Tibial artery (tissue), 4 donors: ENCODE measurements at regions not wholly inside any gene's neighbourhood (a gene's known extent, or its start where the extent isn't known, plus 50 kb on each side); places are given as distances from the start of the nearest gene placed in this dataset.

Experiments used
- DNase-seq, 2 donors: peaks; one replicate each; pipeline ENCODE4 v3.0.0-alpha.2; 2019
- H3K27ac ChIP-seq, 2 donors: fragments of 200-600 bp; sonication (generic) in 1 of 2; 1 replicate in 1 of 2; 2 replicates in 1 of 2; pipeline ENCODE4 v1.5.1; 2018 to 2019; ENCODE audit warnings: mild to moderate bottlenecking in 1 of 2
- H3K27me3 ChIP-seq, 2 donors: fragments of 200-600 bp; sonication (generic) in 1 of 2; one replicate each; pipeline versions ENCODE4 v1.5.1 to v1.6.0; 2016 to 2019
- H3K36me3 ChIP-seq, 3 donors: fragments of 200-600 bp; sonication (generic) in 2 of 3; one replicate each; pipeline ENCODE4 v1.5.1; 2016 to 2019; ENCODE audit warnings: mild to moderate bottlenecking in 2 of 3
- H3K4me1 ChIP-seq, 4 donors: fragments of 200-600 bp; sonication (generic) in 2 of 4; 1 replicate in 3 of 4; 2 replicates in 1 of 4; pipeline ENCODE4 v1.5.1; 2016 to 2019
- H3K4me3 ChIP-seq, 2 donors: fragments of 200-600 bp; sonication (generic) in 1 of 2; 1 replicate in 1 of 2; 2 replicates in 1 of 2; pipeline ENCODE4 v1.5.1; 2018 to 2019; ENCODE audit warnings: mild to moderate bottlenecking in 2 of 2
- H3K9me3 ChIP-seq, 3 donors: fragments of 200-600 bp; sonication (generic) in 1 of 3; one replicate each; pipeline ENCODE4 v1.5.1; 2016 to 2019
- intact Hi-C: fragments of 100-400 bp; cut with DNase I; formaldehyde crosslinking; loops from one replicate; pipeline ENCODE4 v1.15.0; 2023; ENCODE audit warnings: low total_unique reads
- TF ChIP-seq, protein P1 (sequence below), 2 experiments: fragments of 200-600 bp in 1 of 2; fragments of 450-650 bp in 1 of 2; IDR thresholded peaks; one replicate each; pipeline ENCODE4 v1.5.1; 2017 to 2019; ENCODE audit warnings: antibody characterized with exemption in 2 of 2, mild to moderate bottlenecking in 1 of 2, moderate library complexity in 1 of 2

- no peak overlapping the region for H3K27ac ChIP-seq
- no peak overlapping the region for H3K4me3 ChIP-seq
- H3K4me1 ChIP-seq: no peaks in the 10 kb centered on the region
- intact Hi-C loops: no loop called here
- no peaks in the 10 kb centered on the region for H3K9me3 ChIP-seq
- no peak for DNase-seq
- TF ChIP-seq, protein P1, sequence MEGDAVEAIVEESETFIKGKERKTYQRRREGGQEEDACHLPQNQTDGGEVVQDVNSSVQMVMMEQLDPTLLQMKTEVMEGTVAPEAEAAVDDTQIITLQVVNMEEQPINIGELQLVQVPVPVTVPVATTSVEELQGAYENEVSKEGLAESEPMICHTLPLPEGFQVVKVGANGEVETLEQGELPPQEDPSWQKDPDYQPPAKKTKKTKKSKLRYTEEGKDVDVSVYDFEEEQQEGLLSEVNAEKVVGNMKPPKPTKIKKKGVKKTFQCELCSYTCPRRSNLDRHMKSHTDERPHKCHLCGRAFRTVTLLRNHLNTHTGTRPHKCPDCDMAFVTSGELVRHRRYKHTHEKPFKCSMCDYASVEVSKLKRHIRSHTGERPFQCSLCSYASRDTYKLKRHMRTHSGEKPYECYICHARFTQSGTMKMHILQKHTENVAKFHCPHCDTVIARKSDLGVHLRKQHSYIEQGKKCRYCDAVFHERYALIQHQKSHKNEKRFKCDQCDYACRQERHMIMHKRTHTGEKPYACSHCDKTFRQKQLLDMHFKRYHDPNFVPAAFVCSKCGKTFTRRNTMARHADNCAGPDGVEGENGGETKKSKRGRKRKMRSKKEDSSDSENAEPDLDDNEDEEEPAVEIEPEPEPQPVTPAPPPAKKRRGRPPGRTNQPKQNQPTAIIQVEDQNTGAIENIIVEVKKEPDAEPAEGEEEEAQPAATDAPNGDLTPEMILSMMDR (IDR thresholded peaks at IDR 0.05): no peak
- H3K36me3 ChIP-seq: no peaks in the 10 kb centered on the region
- H3K27me3 ChIP-seq: no peaks in the 10 kb centered on the region
These were observed 75.4 kb upstream of the SLC25A26 start for GRCh38 chr3:66145408-66145733.

- no peaks in the 10 kb centered on the region for H3K4me1 ChIP-seq
- no peak overlapping the region for H3K27ac ChIP-seq
- TF ChIP-seq, protein P1 (IDR thresholded peaks at IDR 0.05): no peak
- no peaks in the 10 kb centered on the region for H3K36me3 ChIP-seq
- no peaks in the 10 kb centered on the region for H3K27me3 ChIP-seq
- intact Hi-C loops: no loop called here
- H3K9me3 ChIP-seq: no peaks in the 10 kb centered on the region
- DNase-seq: no peak
- no peak overlapping the region for H3K4me3 ChIP-seq
These were observed 76.0 kb upstream of the SLC25A26 start for GRCh38 chr3:66144568-66145407.

DNA sequence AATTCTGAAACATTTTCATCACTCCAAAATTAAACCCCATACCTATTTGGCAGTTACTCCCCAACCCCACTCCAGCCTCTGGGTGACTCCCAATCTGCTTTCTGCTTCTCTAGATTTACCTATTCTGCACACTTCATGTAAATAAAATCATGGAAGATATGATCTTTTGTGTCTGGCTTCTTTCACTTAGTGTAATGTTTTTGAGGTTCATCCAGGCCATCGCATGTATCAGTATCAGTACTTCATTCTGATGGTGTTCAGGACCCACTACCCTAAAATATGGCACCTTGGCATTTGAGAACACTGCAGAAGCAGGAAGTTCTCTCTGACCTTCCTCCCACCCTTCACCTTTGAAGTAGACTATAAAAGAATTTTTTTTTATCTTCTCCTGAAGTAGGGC lies 78.7 kb upstream of the SLC25A26 start:
- no peaks in the 10 kb centered on the region for H3K9me3 ChIP-seq
- H3K36me3 ChIP-seq: no peaks in the 10 kb centered on the region
- H3K27ac ChIP-seq: no peak overlapping the region
- H3K4me1 ChIP-seq: peaks cover 0 to 7% (median 3%) of the 10 kb centered on the region in 4 donors
- DNase-seq: no peak
- no peaks in the 10 kb centered on the region for H3K27me3 ChIP-seq
- TF ChIP-seq, protein P1 (IDR thresholded peaks at IDR 0.05): no peak
- intact Hi-C loops: no loop called here
- H3K4me3 ChIP-seq: no peak overlapping the region

DNA sequence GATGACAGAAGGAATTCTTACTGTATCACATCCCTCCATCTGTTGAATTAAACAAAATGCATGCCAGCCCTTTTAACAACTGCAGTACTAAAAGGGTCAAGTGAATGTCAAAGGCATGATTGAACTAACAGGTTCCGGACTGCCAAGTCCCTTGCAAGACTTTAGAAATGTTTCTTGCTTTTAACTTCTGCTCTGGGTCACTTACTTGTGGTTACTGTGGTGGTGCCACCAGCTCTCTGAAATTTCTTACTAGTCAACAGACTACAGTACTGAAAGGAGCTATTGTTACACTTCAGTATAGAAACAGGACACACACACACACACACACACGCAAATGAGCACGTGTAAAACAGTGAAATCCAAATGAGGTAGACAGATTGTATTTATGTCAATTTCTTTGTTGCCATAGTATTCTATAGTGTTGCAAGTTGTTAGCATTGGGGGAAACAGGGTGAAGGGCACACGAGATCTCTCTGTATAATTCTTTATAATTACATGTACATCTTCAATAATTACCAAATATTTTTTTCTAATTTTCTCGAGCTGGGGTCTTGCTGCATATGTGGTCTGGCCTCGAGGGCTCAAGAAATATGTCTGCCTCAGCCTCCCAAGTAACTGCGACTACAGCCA lies 79.9 kb upstream of the SLC25A26 start:
- intact Hi-C loops: no loop called here
- Histone ChIP-seq H3K27me3 (no peaks in the 10 kb centered on the region), H3K4me1 (peaks cover 0 to 7% (median 3%) of the 10 kb centered on the region in 4 donors), H3K4me3 (no peak overlapping the region), H3K9me3 (no peaks in the 10 kb centered on the region), H3K36me3 (no peaks in the 10 kb centered on the region), H3K27ac (no peak overlapping the region)
- DNase-seq: no peak
- TF ChIP-seq, protein P1 (IDR thresholded peaks at IDR 0.05): no peak

DNA sequence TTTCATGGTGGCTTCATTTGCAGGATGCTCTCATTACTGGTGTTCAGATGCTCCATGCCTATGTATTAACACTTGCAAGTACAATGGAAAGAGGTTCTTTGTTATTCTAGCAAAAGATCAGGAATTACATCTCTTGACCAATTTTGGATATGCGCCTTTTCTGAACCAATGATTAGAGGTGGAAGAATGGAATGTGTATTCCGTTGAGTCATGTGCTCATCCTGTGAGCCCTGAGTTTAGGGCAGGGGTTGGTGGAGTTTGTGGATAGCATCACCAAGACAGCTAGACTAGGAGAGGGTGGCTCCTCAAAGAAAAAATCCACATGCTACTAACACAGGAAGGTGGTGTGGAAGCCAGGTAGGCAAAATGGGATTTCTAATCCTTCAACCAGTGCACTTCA lies 80.7 kb upstream of the SLC25A26 start:
- Histone ChIP-seq H3K4me1 (peaks cover 0 to 7% (median 3%) of the 10 kb centered on the region in 4 donors), H3K4me3 (no peak overlapping the region), H3K27me3 (no peaks in the 10 kb centered on the region), H3K9me3 (no peaks in the 10 kb centered on the region), H3K27ac (no peak overlapping the region), H3K36me3 (no peaks in the 10 kb centered on the region)
- intact Hi-C loops: no loop called here
- DNase-seq: no peak
- TF ChIP-seq, protein P1 (IDR thresholded peaks at IDR 0.05): no peak
